GM06990 (cell line): ENCODE measurements at regions not wholly inside any gene's neighbourhood (a gene's known extent, or its start where the extent isn't known, plus 50 kb on each side); places are given as distances from the start of the nearest gene placed in this dataset.
"Not testable (repeated sequence)": the region's sequence is repeated elsewhere in the genome, so short reads cannot be mapped to it uniquely, and the experiment has no call there.

Experiments used
- DNase-seq: peaks from one replicate; pipeline ENCODE4 v3.0.0-alpha.2; 2011; ENCODE audit not compliant: insufficient read length; ENCODE audit errors: extremely low read depth
- H3K27me3 ChIP-seq: replicated peaks from 2 replicates; pipeline ENCODE4 v1.6.0; 2011; ENCODE audit warnings: low read length; ENCODE audit not compliant: control insufficient read depth, insufficient read depth
- H3K36me3 ChIP-seq: 2 replicates; pipeline ENCODE4 v1.5.1; 2011; ENCODE audit warnings: low read length; ENCODE audit not compliant: control insufficient read depth, insufficient read depth
- H3K4me3 ChIP-seq: replicated peaks from 2 replicates; pipeline ENCODE4 v1.5.1; 2011; ENCODE audit warnings: low read depth, mild to moderate bottlenecking, control low read depth, low read length
- TF ChIP-seq, protein P1 (sequence below): IDR thresholded peaks from 2 replicates; pipeline ENCODE4 v1.5.1; 2011; ENCODE audit warnings: low read length, control low read depth, mild to moderate bottlenecking, inconsistent platforms; ENCODE audit not compliant: insufficient read depth, poor library complexity, severe bottlenecking

DNA sequence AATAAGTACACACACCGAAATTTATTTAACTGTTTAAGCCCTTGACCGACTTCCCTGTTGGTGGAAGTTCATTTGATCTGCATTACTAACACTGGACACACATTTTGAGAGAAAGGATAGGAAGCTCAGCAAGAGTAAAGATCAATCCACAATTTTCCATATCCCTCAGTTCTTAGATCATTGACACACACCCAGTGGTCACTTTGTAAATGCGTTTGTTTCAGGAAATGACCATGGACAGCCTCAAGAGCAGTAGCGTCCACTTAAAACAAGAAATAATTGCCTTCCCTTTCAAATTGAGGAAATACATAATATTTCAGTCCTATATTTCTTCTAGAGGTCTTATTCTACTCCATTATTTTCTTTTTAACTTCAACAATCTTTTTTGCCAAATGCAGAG is 511.5 kb upstream of the PTBP2 start:
- H3K27me3 ChIP-seq, result no peaks in the 10 kb centered on the region
- TF ChIP-seq, protein P1, sequence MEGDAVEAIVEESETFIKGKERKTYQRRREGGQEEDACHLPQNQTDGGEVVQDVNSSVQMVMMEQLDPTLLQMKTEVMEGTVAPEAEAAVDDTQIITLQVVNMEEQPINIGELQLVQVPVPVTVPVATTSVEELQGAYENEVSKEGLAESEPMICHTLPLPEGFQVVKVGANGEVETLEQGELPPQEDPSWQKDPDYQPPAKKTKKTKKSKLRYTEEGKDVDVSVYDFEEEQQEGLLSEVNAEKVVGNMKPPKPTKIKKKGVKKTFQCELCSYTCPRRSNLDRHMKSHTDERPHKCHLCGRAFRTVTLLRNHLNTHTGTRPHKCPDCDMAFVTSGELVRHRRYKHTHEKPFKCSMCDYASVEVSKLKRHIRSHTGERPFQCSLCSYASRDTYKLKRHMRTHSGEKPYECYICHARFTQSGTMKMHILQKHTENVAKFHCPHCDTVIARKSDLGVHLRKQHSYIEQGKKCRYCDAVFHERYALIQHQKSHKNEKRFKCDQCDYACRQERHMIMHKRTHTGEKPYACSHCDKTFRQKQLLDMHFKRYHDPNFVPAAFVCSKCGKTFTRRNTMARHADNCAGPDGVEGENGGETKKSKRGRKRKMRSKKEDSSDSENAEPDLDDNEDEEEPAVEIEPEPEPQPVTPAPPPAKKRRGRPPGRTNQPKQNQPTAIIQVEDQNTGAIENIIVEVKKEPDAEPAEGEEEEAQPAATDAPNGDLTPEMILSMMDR, result no peak

DNA sequence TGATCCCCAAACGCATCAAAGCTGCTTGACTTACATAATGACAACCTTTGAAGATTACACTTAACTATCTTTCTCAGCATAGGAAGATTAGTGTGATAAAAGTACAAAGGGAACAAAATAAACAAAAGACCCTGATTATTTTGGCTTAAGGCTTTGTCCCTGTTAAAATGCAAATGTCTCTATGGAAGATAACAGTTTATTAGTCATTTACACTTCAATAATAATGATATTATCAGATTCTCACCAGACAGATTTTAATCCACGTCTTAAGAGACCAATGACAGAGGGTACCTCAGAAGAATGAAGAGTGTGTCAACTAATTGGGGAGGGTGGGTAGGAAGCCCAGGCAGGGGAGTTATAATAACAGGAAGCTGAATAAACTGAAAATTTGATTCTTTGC is 510.4 kb upstream of the PTBP2 start:
- TF ChIP-seq, protein P1, result no peak
- Histone ChIP-seq H3K36me3 (no peaks in the 10 kb centered on the region), H3K27me3 (no peaks in the 10 kb centered on the region), H3K4me3 (no peak overlapping the region)
- no peak for DNase-seq

More for the DNA sequence above, 511.5 kb upstream of the PTBP2 start:
- no peak for DNase-seq
- Histone ChIP-seq H3K36me3 (no peaks in the 10 kb centered on the region), H3K4me3 (no peak overlapping the region)

DNA sequence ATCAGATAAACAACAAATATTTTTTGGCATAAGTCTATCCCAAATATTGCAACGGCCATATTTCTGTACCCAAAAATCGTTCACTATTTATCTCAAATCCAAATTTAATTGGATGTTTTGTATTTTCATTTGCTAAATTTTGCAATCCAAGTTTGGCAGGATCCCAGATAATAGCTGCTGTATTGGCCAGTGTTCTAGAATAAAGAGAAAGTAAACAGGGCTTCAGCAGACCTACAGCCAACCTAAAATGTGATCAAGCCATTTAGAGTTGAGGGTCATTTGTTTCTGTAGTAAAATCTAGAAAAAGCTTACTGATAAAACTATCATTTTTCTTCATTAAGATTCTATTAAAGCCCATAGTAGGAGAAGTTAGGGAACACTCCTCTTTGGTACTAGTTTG is 506.6 kb upstream of the PTBP2 start:
- H3K36me3 ChIP-seq, result no peaks in the 10 kb centered on the region
- DNase-seq, result no peak
- H3K27me3 ChIP-seq, result no peaks in the 10 kb centered on the region
- H3K4me3 ChIP-seq, result no peak overlapping the region
- TF ChIP-seq, protein P1, result no peak

DNA sequence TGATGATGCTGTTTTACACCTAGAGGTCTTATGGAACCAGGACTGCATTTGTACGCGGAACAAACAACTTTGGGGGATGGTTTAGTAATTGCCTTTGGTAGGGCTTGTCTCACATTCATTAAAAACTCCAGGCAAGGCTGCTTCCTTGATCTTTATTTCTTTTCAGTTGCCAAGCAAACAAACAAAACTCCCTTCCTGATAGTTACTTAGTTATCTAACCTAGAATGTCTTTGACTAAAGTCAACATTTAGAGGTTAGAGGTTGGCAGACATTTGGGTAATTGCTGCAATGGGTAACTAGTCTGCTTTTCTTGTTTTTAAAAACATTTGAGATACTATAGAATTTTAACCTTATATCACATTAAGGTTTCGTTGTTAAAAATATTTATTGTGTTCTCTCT is 500.9 kb upstream of the PTBP2 start:
- TF ChIP-seq, protein P1, result no peak
- Histone ChIP-seq H3K27me3 (no peaks in the 10 kb centered on the region), H3K36me3 (no peaks in the 10 kb centered on the region), H3K4me3 (no peak overlapping the region)
- DNase-seq, result no peak

DNA sequence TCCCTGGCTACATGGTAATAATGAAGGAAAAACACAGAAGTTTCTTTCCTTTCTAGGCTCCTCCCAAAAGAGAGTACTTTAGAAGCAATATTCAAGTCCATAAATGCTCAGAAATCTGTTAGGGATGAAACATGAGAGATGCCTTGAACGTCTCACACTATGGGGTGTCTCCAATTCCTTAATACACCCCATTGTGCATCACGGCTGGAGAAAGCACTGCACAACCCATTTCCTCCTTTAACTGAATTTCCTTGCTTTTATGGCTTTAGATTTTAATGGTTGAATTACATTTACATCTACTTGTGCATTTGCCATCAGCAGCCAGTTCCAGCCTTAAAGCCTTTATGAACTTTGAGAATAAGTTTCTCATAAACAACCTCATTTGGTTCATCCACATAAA is 498.9 kb upstream of the PTBP2 start:
- Histone ChIP-seq H3K4me3 (no peak overlapping the region), H3K27me3 (no peaks in the 10 kb centered on the region), H3K36me3 (no peaks in the 10 kb centered on the region)
- DNase-seq, result no peak
- TF ChIP-seq, protein P1, result no peak

DNA sequence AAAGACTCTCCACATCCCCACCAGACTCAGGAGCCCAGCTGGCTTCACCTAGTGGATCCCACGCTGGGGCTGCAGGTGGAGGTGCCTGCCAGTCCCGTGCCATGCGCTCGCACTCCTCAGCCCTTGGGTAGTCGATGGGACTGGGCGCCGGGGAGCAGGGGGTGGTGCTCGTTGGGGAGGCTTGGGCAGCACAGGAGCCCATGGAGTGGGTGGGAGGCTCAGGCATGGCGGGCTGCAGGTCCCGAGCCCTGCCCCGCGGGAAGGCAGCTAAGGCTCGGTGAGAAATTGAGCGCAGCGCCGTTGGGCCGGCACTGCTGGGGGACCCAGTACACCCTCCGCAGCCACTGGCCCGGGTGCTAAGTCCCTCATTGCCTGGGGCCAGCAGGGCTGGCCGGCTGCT is 497.4 kb upstream of the PTBP2 start:
- not testable (repeated sequence) for H3K36me3 ChIP-seq, H3K27me3 ChIP-seq, DNase-seq, H3K4me3 ChIP-seq
